ENCODE measurements at regions not wholly inside any gene's neighbourhood (a gene's known extent, or its start where the extent isn't known, plus 50 kb on each side); places are given as distances from the start of the nearest gene placed in this dataset.

GRCh38 chr9:118984607-118985006 is 384.6 kb downstream of the BRINP1 start:
- no peaks in the 10 kb centered on the region for H3K36me3 ChIP-seq (replicated peaks)
- no peak overlapping the region for H3K4me3 ChIP-seq (ENCODE audit: low read depth, low read length)
- in situ Hi-C loops (cut with HindIII; ENCODE audit: low pct_ligation_motif_present, low sequenced_read_pairs): no loop called here
- DNase-seq: no peak
- no peak overlapping the region for H3K27ac ChIP-seq
- H3K27me3 ChIP-seq (replicated peaks): no peaks in the 10 kb centered on the region
- TF ChIP-seq CTCF (IDR thresholded peaks at IDR 0.05; ENCODE audit: low read depth, low read length, missing control alignments): no peak

GRCh38 chr9:118985851-118986250 is 383.4 kb downstream of the BRINP1 start:
- Histone ChIP-seq H3K4me3 (ENCODE audit: low read depth, low read length) (no peak overlapping the region), H3K27ac (no peak overlapping the region), H3K27me3 (replicated peaks) (no peaks in the 10 kb centered on the region), H3K36me3 (replicated peaks) (no peaks in the 10 kb centered on the region)
- in situ Hi-C loops (cut with HindIII; ENCODE audit: low pct_ligation_motif_present, low sequenced_read_pairs): no loop called here
- TF ChIP-seq CTCF (IDR thresholded peaks at IDR 0.05; ENCODE audit: low read depth, low read length, missing control alignments): no peak
- no peak for DNase-seq

DNA sequence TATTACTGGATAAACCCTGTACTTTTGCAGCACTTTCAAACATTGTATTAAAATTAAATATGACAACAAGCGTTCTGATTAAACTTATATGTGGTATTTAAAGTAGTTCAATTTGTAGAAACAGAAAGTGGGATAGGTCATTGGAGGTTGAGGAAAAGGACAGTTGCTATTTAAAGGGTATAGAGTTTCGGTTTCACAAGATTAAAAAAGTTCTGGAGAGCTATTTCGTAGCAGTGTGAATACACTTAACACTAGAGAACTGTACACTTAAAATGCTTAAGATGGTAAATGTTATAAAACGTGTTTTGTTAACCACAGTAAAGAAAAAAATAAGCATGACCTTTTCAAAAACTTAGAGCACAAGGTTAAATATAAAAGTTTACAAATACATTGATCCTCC is 382.1 kb downstream of the BRINP1 start:
- Histone ChIP-seq H3K4me3 (ENCODE audit: low read depth, low read length) (no peak overlapping the region), H3K27me3 (replicated peaks) (no peaks in the 10 kb centered on the region), H3K36me3 (replicated peaks) (no peaks in the 10 kb centered on the region), H3K27ac (no peak overlapping the region)
- TF ChIP-seq CTCF (IDR thresholded peaks at IDR 0.05; ENCODE audit: low read depth, low read length, missing control alignments): no peak
- in situ Hi-C loops (cut with HindIII; ENCODE audit: low pct_ligation_motif_present, low sequenced_read_pairs): no loop called here
- no peak for DNase-seq

DNA sequence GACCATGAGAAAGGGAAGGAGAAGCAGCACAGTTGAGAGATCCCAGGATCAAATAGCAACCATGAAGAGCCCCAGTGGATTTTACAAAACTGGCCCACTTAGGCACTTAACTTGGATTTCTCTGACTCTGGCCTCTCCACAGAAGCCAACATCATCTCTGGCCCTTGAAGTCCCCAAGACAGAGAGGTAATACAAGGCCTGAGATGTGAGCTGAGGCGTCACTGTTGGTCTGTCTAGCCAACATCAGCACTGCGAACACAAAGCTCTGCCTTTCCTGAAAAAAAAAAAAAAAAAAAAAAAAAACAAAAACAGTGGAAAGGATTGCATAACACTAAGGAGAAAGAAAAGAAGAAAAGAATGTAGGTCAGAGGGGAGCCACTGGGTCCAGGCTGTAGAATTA is 378.3 kb downstream of the BRINP1 start:
- DNase-seq: no peak
- Histone ChIP-seq H3K27me3 (replicated peaks) (no peaks in the 10 kb centered on the region), H3K4me3 (ENCODE audit: low read depth, low read length) (no peak overlapping the region), H3K27ac (no peak overlapping the region), H3K36me3 (replicated peaks) (no peaks in the 10 kb centered on the region)
- TF ChIP-seq CTCF (IDR thresholded peaks at IDR 0.05; ENCODE audit: low read depth, low read length, missing control alignments): no peak
- in situ Hi-C loops (cut with HindIII; ENCODE audit: low pct_ligation_motif_present, low sequenced_read_pairs): no loop called here

DNA sequence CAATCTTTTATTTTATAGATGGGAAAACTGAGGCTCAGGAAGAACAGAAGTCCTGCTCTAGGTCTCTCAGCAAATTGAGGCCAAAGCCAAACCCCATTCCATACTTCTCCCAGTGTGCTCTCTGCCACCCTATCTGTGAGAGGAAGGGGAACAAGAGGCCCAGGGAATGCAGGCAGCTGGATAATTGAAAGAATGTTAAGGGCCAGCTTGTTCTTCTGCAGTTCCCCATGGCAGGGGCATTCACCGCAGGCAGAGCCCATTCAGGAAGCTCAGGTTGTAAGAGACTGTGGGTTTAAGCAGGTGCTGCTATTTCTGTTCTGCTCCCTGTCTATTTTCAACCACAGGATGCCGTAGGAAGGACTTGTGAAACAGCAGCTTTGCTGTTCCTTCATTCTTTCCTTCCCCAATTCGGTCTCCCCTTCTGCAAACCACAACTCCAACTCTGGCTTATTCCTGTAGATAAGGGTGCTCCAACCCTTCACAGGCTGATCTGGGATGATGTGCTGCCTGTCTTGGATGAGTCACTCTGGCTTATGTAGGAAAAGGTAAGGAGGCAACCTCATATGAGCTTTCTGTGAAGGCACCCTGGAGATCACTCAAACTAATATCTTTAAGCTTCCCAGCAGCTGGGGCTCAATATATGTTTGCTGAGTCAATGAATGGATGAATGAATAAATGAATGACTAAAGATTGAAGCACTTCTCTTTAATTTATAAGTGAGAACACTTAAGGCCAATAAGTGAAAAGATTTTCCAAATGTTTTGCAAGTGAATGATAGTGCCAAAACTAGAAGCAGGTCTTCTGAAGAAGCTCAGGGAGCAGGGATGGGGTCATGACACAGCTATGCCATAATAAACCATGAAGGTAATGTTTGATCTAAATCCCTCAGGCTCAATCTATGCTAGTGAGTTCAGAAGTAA is 377.6 kb downstream of the BRINP1 start:
- DNase-seq: no peak
- no peak overlapping the region for H3K27ac ChIP-seq
- in situ Hi-C loops (cut with HindIII; ENCODE audit: low pct_ligation_motif_present, low sequenced_read_pairs): no loop called here
- TF ChIP-seq CTCF (IDR thresholded peaks at IDR 0.05; ENCODE audit: low read depth, low read length, missing control alignments): no peak
- H3K36me3 ChIP-seq (replicated peaks): no peaks in the 10 kb centered on the region
- no peak overlapping the region for H3K4me3 ChIP-seq (ENCODE audit: low read depth, low read length)
- no peaks in the 10 kb centered on the region for H3K27me3 ChIP-seq (replicated peaks)
